Astrocyte (in vitro differentiated cells and primary cell): ENCODE measurements at regions not wholly inside any gene's neighbourhood (a gene's known extent, or its start where the extent isn't known, plus 50 kb on each side); places are given as distances from the start of the nearest gene placed in this dataset.

Source experiments
- CTCF ChIP-seq: IDR thresholded peaks from 2 replicates; pipeline ENCODE4 v1.5.1; 2011; ENCODE audit warnings: low read depth, mild to moderate bottlenecking, inconsistent platforms, low read length, moderate library complexity; ENCODE audit not compliant: insufficient read depth
- EZH2 ChIP-seq: IDR thresholded peaks from 2 replicates; pipeline ENCODE4 v1.6.1; 2012; ENCODE audit warnings: mild to moderate bottlenecking, low read length, inconsistent platforms; ENCODE audit not compliant: insufficient read depth

- no peak for TF ChIP-seq CTCF
- TF ChIP-seq EZH2: no peak
Observed at GRCh38 chr3:177478170-177478867, 281.0 kb upstream of the TBL1XR1 start.
